ENCODE measurements at regions not wholly inside any gene's neighbourhood (a gene's known extent, or its start where the extent isn't known, plus 50 kb on each side); places are given as distances from the start of the nearest gene placed in this dataset.

- DNase-seq (ENCODE audit: low read depth in 4 of 4, low spot score in 3 of 4), result no peak
Observed at GRCh38 chr6:113493991-113494390, 363.2 kb upstream of the MARCKS start.

DNA sequence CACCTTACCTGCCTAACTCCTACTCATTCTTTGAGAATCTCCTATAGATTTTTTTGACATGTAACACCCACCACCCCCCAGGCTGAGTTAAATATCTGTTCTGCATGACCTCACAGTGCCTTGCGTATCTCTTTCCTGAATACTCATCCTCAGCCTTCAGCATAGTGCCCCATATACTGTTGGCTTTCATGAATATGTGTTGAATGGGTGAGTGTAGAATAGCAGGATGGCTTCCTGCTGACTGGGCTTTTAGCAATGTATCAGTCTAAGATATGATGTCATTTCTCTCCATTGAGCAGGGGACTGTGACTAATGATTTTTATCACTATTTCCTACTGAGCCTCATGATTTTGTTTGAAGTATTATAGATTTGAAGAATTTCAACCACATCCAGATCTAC, 361.6 kb upstream of the MARCKS start:
- DNase-seq (ENCODE audit: low read depth in 4 of 4, low spot score in 3 of 4), result no peak

DNA sequence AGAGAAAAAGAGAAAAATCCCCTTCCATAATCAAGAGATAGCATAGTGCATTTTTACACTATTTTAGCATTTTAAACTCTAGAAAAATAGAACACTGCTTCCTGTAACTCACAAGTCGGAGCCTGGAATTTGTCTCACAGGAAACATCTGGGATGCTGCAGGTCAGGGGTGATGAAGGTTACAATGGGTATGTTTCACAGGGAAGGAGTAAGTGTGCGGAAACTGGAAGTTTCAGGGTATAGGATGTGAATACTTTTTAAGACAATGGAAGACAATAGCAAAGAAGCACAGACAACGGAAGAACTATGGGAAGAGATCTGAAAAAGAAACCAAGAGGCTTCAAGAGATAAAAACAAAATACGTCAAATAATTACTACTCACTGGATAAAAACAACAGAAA, 361.0 kb upstream of the MARCKS start:
- DNase-seq (ENCODE audit: low read depth in 4 of 4, low spot score in 3 of 4), result peak in 1 of 4 donors; percentile 16

- no peak for DNase-seq (ENCODE audit: low read depth in 4 of 4, low spot score in 3 of 4)
Observed at GRCh38 chr6:113500221-113500620, 356.9 kb upstream of the MARCKS start.

DNA sequence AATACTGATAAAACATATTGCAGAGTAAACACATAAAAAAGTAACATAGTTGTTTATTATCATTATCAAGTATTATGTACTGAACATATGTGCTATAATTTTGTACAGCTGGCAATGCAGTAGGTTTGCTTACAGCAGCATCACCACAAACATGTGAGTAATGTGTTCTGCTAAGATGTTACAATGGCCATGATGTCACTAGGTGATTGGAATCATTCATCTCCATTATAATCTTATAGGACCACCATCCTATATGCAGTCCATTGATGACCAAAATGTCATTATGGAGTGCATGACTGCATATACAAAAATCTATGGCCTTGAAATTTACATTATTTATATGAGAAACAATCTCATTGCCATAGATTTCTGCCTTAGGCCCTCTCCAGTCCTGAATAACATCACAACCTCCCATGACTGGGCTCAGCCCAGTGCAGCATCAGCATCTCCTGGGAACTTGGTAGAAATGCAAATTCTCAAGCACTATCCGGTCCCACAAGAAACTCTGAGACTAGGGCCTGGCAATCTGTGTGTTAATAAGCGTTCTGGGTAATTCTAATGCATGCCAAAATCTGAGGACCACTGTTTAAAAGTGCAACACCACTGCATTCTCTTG, 352.0 kb upstream of the MARCKS start:
- DNase-seq (ENCODE audit: low read depth in 4 of 4, low spot score in 3 of 4), result no peak

GRCh38 chr6:113508249-113508648, 348.9 kb upstream of the MARCKS start:
- no peak for DNase-seq (ENCODE audit: low read depth in 4 of 4, low spot score in 3 of 4)

GRCh38 chr6:113511100-113511499, 346.0 kb upstream of the MARCKS start:
- DNase-seq (ENCODE audit: low read depth in 4 of 4, low spot score in 3 of 4), result no peak

DNA sequence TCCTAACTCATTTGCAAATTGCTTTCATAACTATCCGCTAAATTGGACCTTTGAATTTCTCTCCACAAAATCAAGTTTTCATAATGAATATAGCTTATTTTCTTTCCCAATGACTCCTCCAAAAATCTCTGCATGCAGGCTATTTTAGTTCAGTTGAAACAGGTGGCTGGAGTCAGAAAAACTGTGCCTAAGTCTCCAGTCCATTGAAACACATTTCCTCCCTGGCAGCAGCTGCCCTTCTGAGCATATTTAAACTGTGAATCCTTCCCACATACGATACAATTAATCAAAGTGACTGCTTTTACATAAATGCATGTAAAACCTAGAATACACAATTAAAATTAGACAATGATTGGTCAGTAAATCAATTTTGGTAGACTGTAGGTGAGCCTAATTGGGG, 344.6 kb upstream of the MARCKS start:
- no peak for DNase-seq (ENCODE audit: low read depth in 4 of 4, low spot score in 3 of 4)

DNA sequence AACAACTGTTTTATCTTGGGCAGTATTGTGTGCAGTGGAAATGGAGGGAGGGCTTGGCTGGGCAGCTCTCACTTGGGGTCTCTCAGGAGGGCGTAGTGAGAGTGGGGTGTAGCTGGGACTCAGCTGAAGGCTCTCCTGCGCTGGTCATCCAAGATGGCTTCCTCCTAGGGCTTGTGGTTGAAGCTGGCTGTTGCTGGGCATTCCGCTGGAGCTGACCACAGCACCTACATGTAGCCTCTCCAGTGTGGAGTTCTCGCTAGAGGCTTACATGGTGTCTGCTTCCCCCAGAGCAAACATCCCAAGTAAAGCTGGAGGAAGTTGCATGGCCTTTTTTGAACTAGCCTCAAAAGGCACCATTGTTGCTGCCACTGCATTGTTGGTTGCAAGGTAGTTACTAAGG, 344.1 kb upstream of the MARCKS start:
- no peak for DNase-seq (ENCODE audit: low read depth in 4 of 4, low spot score in 3 of 4)

- no peak for DNase-seq (ENCODE audit: low read depth in 4 of 4, low spot score in 3 of 4)
Observed at GRCh38 chr6:113522376-113522775, 334.8 kb upstream of the MARCKS start.

DNA sequence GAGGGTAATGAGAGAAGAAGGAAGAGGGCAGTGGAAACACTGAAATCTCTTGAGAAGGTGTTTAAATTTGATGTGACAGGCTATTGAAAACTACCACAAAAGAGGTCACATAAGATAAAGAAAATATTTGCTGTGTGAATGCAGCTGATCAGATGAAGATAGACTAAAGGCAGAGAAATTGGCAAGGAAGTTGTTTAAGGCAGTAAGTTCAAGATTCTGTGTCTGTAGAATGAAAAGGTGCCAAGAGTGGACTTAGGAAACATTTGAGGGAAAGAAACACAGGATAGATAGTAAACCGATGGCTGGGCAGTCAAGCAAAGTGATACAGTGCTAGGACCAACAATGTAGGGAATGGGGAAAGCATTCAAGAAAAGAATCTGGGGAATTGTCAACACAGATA, 332.3 kb upstream of the MARCKS start:
- no peak for DNase-seq (ENCODE audit: low read depth in 4 of 4, low spot score in 3 of 4)

DNA sequence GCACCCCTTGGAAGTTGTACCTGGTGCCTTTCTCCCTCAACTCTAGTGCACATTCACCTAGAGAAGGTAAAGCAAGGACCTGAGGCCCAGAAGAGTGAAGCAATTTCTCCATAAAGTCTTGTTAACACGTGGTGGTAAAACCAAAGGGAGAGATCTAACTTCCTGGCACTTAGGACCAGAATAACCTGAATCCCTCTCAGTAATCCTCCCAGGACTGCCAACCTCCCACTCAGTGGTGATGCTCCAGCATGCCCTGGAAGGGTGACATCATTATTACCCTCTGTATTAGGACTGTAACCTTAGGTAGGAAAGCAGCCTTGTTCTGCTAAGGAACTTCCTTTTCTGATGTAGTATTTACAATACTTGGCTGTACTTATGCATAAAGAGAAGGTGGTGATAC, 330.6 kb upstream of the MARCKS start:
- no peak for DNase-seq (ENCODE audit: low read depth in 4 of 4, low spot score in 3 of 4)

DNA sequence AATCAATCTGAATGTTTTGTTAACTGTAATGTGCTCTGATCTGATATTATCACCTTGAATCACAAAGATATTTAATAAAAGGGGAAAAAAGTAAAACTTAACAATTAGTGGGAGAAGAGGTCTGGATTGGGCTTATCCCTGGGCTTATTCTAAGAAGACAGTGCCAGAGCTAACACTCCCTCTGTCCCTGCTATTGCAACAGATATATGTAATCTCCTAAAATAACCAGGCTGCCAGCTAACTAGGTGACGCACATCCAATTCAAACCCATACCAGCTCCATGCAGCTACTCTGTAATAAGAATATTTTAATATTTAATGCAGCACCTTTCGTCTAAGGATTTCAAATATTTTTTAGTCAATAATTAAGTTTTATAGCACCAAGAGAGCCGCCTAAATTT, 330.1 kb upstream of the MARCKS start:
- DNase-seq (ENCODE audit: low read depth in 4 of 4, low spot score in 3 of 4), result no peak

DNA sequence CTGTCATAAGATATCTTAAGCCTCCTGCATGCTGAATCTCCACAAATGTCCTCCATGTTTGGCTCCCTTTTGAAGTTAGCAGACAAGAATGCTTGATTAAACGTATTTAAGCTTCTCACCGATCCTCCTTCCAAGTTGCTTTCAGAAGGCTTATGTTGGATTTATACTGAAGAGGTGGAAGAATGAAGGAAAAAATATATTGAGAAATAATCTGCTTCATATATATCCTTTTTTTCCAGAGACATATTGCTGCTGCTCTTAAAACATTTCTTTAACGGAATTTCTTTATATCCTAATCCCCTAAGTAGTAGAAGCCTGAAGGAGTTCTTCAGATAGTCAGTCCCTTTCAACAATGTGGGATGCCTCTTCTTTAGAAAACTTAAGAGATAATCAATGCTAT, 329.0 kb upstream of the MARCKS start:
- DNase-seq (ENCODE audit: low read depth in 4 of 4, low spot score in 3 of 4), result no peak

GRCh38 chr6:113529196-113529595, 327.9 kb upstream of the MARCKS start:
- DNase-seq (ENCODE audit: low read depth in 4 of 4, low spot score in 3 of 4), result no peak

- DNase-seq (ENCODE audit: low read depth in 4 of 4, low spot score in 3 of 4), result no peak
Observed at GRCh38 chr6:113529879-113530278, 327.3 kb upstream of the MARCKS start.

DNA sequence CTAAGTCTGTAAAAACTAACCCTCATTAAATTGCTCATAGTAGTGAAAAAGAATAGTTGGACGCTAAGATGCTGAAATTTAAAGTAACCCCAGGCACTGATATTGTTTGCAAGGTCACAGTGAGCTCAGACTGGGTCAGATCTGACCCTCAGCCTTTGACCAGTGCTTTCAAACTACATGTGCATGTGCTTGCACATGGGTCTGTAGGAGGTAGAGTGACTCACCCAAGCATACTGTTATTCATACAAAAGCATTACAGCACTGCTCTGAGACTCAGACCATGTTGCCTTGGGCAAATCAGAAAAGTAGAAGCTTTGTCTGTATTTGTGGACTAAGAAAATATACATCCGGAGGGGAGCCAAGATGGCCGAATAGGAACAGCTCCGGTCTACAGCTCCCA, 326.4 kb upstream of the MARCKS start:
- no peak for DNase-seq (ENCODE audit: low read depth in 4 of 4, low spot score in 3 of 4)

DNA sequence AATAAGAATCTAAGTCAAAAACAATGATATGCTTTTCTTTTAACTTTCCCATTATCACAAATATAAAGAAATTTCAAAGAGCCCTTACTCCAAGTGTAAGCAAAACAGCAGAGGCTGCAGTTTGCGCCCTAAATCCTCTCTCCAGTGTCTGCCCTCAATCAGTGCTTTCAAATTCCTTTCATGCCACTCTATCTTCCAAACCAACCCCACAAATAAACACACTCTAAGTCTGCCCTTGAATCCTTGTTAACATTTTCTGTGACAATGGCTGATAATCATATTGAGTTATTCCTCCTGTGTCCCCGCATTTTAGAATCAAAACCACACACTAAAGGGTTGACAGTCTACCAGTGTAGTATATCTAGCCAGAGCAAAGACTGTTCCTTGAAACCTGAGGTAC, 317.9 kb upstream of the MARCKS start:
- DNase-seq (ENCODE audit: low read depth in 4 of 4, low spot score in 3 of 4), result no peak

GRCh38 chr6:113539623-113540022, 317.5 kb upstream of the MARCKS start:
- DNase-seq (ENCODE audit: low read depth in 4 of 4, low spot score in 3 of 4), result no peak

- no peak for DNase-seq (ENCODE audit: low read depth in 4 of 4, low spot score in 3 of 4)
Observed at GRCh38 chr6:113540466-113540865, 316.7 kb upstream of the MARCKS start.

- DNase-seq (ENCODE audit: low read depth in 4 of 4, low spot score in 3 of 4), result no peak
Observed at GRCh38 chr6:113551168-113551567, 306.0 kb upstream of the MARCKS start.

DNA sequence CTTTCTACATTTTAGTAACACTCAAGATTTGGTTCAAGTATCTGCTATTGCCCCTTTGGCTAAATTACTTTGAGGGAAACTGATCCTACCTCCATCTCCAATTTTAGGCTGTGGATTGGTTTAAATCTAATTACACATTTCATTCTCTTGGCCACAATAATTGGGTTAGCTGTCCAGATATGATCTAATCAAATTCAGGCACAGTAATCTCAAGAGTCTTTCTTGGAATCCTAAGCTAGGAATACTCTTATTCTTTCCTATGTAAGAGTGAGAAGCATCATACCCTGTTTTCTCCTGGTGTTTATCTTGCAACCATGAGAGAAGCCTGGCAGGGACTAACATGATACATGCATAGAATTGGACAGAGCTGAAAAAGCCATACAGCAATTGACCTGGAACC, 300.4 kb upstream of the MARCKS start:
- DNase-seq (ENCODE audit: low read depth in 4 of 4, low spot score in 3 of 4), result no peak

GRCh38 chr6:113558431-113558830, 298.7 kb upstream of the MARCKS start:
- no peak for DNase-seq (ENCODE audit: low read depth in 4 of 4, low spot score in 3 of 4)

Measured in right renal pelvis (tissue), 4 donors.